H54 (cell line): ENCODE measurements at regions not wholly inside any gene's neighbourhood (a gene's known extent, or its start where the extent isn't known, plus 50 kb on each side); places are given as distances from the start of the nearest gene placed in this dataset.
"Not testable (repeated sequence)": the region's sequence is repeated elsewhere in the genome, so short reads cannot be mapped to it uniquely, and the experiment has no call there.

Experiments used
- DNase-seq: peaks from one replicate; pipeline ENCODE4 v3.0.0; 2011; ENCODE audit warnings: low spot score, mixed read lengths; ENCODE audit not compliant: insufficient read length
- FAIRE-seq: peaks from 3 replicates; lab custom pipeline; 2011; peaks lifted over from hg19 to GRCh38; lab: Jason Lieb, UNC
- POLR2A ChIP-seq: IDR thresholded peaks from 2 replicates; pipeline ENCODE4 v1.6.1; 2011; ENCODE audit warnings: low read depth, mild to moderate bottlenecking, low read length

GRCh38 chr7:11252705-11253272 is 279.1 kb downstream of the PHF14 start:
- no peak for TF ChIP-seq POLR2A
- FAIRE-seq (no peak), DNase-seq (no peak)

- FAIRE-seq (no peak), DNase-seq (no peak)
- TF ChIP-seq POLR2A: no peak
Observed at GRCh38 chr7:11256501-11256900, 282.8 kb downstream of the PHF14 start.

GRCh38 chr7:11261470-11261869 is 287.8 kb downstream of the PHF14 start:
- FAIRE-seq: peak; percentile 50

DNA sequence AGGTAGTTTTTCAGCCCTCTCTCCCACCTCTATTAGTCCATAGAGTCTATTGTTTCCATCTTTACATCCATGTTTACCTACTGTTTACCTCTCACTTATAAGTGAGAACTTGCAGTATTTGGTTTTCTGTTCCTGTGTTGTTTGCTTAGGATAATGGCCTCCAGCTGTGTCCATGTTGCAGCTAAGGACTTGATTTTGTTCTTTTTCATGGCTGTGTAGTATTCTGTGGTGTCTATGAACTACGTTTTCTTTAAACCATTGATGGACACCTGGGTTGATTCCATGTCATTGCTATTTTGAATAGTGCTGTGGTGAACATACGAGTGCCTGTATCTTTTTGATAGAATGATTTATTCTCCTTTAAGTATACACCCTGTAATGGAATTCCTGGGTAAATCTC is 292.4 kb downstream of the PHF14 start:
- no peak for DNase-seq
- TF ChIP-seq POLR2A: no peak
- FAIRE-seq: no peak

More at GRCh38 chr7:11261470-11261869, 287.8 kb downstream of the PHF14 start:
- DNase-seq: no peak
- no peak for TF ChIP-seq POLR2A

- DNase-seq (no peak), FAIRE-seq (no peak)
- no peak for TF ChIP-seq POLR2A
Observed at GRCh38 chr7:11272352-11272751, 298.7 kb downstream of the PHF14 start.

GRCh38 chr7:11274074-11274473 is 300.4 kb downstream of the PHF14 start:
- TF ChIP-seq POLR2A: no peak
- no peak for FAIRE-seq
- no peak for DNase-seq

- no peak for DNase-seq
- TF ChIP-seq POLR2A: no peak
- FAIRE-seq: no peak
Observed at GRCh38 chr7:11281953-11282352, 308.3 kb downstream of the PHF14 start.

- DNase-seq, FAIRE-seq: not testable (repeated sequence)
Observed at GRCh38 chr7:11283584-11283983, 309.9 kb downstream of the PHF14 start.

DNA sequence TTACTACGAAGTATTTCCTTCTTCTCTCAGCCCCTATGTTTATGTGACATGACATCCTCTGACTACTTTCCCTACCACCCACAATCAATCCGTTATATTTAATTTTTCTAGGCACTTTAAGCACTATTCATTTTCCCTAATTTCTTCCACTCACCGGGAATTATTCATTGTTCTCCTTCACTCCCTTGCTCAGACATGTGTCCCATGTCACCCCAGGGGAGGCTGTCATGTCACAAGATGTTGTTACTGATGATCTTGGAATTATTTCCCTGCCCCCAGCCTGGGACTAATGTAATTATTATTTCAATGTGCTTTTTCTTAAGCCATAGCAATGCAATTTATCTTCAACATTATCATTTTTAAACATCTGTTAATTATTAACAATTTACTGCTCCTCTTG is 317.2 kb downstream of the PHF14 start:
- DNase-seq (no peak), FAIRE-seq (peak; percentile 30)
- no peak for TF ChIP-seq POLR2A

- TF ChIP-seq POLR2A: no peak
- DNase-seq: no peak
- peak; percentile 81 for FAIRE-seq
Observed at GRCh38 chr7:11294218-11294617, 320.5 kb downstream of the PHF14 start.

GRCh38 chr7:11294965-11295364 is 321.3 kb downstream of the PHF14 start:
- FAIRE-seq: no peak
- TF ChIP-seq POLR2A: no peak
- DNase-seq: no peak

GRCh38 chr7:11297126-11297625 is 323.5 kb downstream of the PHF14 start:
- DNase-seq: no peak
- peak; percentile 61 for FAIRE-seq
- TF ChIP-seq POLR2A: no peak

DNA sequence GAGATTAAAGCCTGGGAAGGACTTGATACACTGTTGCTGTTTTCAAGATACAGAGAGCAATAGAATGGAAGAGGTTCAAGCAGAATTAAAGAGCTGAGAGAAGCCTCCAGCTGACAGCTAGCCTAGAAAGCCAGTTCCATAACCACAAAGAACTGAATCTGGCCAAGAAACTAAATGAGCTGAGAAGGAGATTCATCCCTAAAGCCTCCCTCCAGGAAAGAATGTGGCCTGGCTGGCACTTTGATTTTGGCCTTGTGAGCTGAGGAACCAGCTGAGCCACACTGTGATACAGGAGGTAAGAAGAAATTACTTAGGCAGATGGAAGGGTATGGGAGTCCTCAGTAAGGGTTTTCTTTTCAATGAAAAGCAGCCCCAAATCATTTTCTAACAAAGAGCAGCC is 324.1 kb downstream of the PHF14 start:
- no peak for DNase-seq
- peak; percentile 38 for FAIRE-seq
- TF ChIP-seq POLR2A: no peak

DNA sequence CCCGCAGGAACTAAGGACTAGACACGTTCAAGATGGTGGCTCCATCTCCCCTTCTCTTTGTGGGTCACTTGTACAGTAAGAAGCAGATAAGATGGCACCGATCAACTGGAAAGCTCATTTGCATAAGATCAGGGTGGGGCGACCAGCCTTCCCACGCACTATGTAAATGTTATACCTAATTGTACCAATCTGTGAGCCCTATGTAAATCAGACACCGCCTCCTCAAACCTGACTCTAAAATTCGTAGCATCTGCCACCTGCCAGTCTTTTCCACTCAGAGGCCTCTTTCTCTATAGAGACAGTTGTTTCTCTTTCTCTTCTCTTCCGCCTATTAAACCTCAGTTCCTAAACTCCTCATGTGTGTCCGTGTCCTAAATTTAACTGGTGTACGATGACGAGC is 324.5 kb downstream of the PHF14 start:
- DNase-seq: no peak
- TF ChIP-seq POLR2A: no peak
- FAIRE-seq: no peak

DNA sequence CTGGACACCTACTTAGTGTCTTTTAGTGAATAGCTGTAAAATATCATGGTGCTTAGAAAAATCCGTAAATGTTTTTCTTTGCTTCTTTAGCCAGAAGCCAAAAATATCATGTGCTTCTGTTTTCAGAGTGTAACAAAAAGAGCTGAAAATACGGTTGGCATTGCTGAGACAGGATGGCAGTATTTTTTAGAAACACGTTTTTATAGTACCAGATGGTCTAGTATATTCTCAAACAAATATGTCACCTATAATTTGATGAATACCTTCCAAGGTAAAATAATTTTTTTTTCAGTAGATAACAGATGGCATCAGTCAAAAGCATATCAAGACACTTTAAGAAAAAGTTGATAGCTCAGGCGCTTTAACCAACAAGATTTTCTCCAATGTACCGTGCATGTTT is 326.6 kb downstream of the PHF14 start:
- FAIRE-seq: no peak
- DNase-seq: no peak
- TF ChIP-seq POLR2A: no peak

DNA sequence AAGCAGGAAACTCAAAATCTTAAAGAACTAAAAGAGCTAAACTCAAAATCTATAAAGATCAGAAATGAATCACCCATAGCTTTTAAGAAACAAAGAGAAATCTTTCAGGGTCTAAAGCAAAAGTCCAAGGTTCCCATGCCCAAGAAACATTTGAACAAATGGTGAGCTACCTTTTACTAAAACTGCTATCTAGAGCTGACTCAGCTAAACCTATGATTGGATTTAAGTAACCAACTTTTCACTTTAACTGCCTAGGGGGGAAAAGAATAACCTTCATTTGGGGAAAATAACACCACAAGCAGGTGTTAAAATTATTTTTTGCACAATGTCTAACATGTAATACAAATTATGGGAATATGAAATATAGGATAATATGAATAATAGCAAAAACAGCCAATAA is 328.4 kb downstream of the PHF14 start:
- no peak for FAIRE-seq

More for the DNA sequence above, 328.4 kb downstream of the PHF14 start:
- no peak for TF ChIP-seq POLR2A
- no peak for DNase-seq
